Mononuclear cell (primary cell): ENCODE measurements at regions not wholly inside any gene's neighbourhood (a gene's known extent, or its start where the extent isn't known, plus 50 kb on each side); places are given as distances from the start of the nearest gene placed in this dataset.

Experiments used
- H3K27me3 ChIP-seq: 2 replicates; pipeline ENCODE4 v1.6.0; 2011; ENCODE audit warnings: low read length, control low read depth; ENCODE audit not compliant: insufficient read depth
- H3K4me1 ChIP-seq: 2 replicates; pipeline ENCODE4 v1.5.1; 2011; ENCODE audit warnings: mild to moderate bottlenecking, low read length, control low read depth; ENCODE audit not compliant: insufficient read depth
- H3K4me3 ChIP-seq: 2 replicates; pipeline ENCODE4 v1.5.1; 2011; ENCODE audit warnings: mild to moderate bottlenecking, low read length, moderate library complexity
- H3K9me3 ChIP-seq: 2 replicates; pipeline ENCODE4 v1.5.1; 2011; ENCODE audit warnings: low read depth, mild to moderate bottlenecking, control low read depth, low read length

DNA sequence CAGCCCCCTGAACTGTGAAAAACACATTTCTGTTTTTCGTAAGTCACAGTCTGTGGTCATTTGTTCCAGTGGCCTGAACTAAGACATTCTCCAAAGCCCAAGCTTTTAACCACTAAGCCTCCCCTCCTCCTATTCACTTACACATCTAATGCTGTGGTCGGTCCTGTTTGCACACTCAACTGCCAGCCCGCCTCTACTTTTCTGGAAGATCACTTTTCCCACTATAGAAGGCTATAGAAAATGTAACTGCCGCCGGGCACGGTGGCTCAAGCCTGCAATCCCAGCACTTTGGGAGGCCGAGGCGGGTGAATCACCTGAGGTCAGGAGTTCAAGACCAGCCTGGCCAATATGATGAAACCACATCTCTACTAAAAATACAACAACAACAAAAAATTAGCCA lies 524.7 kb upstream of the TMEM132C start:
- H3K9me3 ChIP-seq, result no peaks in the 10 kb centered on the region
- no peak overlapping the region for H3K4me3 ChIP-seq
- no peaks in the 10 kb centered on the region for H3K4me1 ChIP-seq
- no peaks in the 10 kb centered on the region for H3K27me3 ChIP-seq

DNA sequence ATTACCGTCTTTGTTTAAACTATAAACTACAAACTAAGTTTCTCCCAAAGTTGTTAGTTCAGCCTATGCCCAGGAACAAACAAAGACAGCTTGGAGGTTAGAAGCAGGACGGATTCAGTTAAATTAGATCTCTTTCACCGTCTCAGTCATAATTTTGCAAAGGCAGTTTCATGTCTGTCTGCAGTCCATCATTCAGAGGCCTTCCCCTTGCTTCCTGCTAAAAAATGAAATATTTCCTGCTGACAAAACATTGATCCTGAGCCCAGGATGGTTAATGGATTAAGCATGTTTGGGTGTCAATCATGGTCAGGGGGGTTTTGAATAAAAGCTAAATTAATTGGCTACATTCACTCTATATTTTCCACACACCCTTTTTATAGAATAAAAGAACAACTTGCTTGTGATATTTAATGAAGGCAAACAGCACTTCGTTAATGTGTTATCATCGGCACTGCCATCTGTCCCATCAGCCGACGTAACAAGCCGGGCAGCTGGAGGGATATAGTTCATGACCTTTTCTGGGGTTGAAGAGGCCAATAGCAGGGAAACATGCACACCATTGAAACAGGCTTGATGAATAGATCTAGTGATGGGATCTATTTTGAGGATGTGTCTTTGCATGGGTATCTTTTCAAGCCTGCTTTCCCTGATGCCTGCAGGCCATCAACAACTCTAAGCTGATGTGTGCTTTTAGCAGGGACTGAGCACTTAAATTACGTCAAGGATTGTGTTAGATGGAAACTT lies 521.3 kb upstream of the TMEM132C start:
- H3K9me3 ChIP-seq, result no peaks in the 10 kb centered on the region
- no peaks in the 10 kb centered on the region for H3K4me1 ChIP-seq
- no peak overlapping the region for H3K4me3 ChIP-seq
- H3K27me3 ChIP-seq, result no peaks in the 10 kb centered on the region

DNA sequence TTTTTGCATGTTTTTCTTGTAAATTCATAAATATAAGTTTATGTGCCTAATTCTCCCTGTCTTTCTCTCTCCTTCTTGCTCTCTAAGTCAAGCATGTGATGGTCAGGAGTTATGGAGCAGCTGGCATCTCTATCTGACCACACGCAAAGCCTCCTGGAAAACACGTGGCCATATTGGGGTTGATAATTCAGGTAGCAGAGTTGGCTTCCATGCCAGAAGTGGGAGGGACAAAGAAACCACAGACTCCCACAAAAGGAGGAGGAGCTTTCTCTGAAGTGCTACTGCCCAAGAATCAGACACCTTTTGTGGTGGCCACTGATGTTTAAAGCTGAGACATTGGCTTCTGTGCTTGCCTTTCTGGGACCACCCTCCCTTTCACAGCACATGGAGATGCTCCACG lies 517.6 kb upstream of the TMEM132C start:
- H3K9me3 ChIP-seq, result no peaks in the 10 kb centered on the region
- no peaks in the 10 kb centered on the region for H3K27me3 ChIP-seq
- no peak overlapping the region for H3K4me3 ChIP-seq

GRCh38 chr12:127750076-127750840 lies 516.7 kb upstream of the TMEM132C start:
- Histone ChIP-seq H3K27me3 (no peaks in the 10 kb centered on the region), H3K4me1 (no peaks in the 10 kb centered on the region), H3K9me3 (no peaks in the 10 kb centered on the region), H3K4me3 (no peak overlapping the region)

More for the DNA sequence above, 517.6 kb upstream of the TMEM132C start:
- H3K4me1 ChIP-seq, result no peaks in the 10 kb centered on the region

DNA sequence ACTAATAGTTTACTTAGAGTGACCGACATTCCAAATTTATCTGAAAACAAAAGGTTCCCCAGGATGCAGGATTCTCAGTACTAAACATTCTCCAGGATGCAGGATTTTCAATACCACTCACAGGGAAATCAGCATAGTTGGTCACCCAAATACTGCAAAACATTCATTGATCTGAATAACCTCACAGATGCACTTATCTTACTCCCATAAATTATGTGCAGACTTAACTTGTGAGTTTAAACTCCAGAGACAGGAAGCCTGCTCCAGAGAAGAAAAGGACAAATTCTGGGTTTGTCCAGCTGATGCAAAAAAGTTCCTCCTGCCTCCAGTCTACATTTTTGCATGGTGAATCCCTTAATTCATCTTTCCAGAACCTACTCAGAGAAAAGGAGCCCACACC lies 514.2 kb upstream of the TMEM132C start:
- Histone ChIP-seq H3K9me3 (no peaks in the 10 kb centered on the region), H3K4me3 (no peak overlapping the region), H3K4me1 (no peaks in the 10 kb centered on the region), H3K27me3 (no peaks in the 10 kb centered on the region)

- H3K27me3 ChIP-seq, result no peaks in the 10 kb centered on the region
- H3K9me3 ChIP-seq, result no peaks in the 10 kb centered on the region
- no peak overlapping the region for H3K4me3 ChIP-seq
- H3K4me1 ChIP-seq, result no peaks in the 10 kb centered on the region
These were observed 506.6 kb upstream of the TMEM132C start for GRCh38 chr12:127760357-127760756.

DNA sequence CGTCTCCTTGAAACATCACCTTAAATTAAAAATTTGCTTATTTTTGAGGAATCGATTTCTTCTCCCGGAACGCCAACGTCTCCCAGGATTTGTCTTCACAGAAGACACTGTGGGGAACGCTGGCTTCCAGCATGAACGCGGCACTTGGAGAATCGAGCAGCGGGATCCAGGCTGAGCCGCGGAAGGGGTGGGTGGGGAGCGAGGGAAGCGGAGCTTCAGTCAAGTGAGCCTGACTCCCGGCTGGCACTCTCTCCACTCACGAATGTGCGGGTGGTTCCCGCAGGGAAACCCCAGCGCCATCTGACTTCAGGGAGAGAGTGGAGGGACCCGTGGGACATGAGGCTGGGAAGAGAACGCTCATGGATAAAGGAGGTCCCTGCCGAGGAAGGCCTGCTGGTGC lies 506.0 kb upstream of the TMEM132C start:
- no peaks in the 10 kb centered on the region for H3K4me1 ChIP-seq
- no peaks in the 10 kb centered on the region for H3K9me3 ChIP-seq
- H3K4me3 ChIP-seq, result no peak overlapping the region
- no peaks in the 10 kb centered on the region for H3K27me3 ChIP-seq

DNA sequence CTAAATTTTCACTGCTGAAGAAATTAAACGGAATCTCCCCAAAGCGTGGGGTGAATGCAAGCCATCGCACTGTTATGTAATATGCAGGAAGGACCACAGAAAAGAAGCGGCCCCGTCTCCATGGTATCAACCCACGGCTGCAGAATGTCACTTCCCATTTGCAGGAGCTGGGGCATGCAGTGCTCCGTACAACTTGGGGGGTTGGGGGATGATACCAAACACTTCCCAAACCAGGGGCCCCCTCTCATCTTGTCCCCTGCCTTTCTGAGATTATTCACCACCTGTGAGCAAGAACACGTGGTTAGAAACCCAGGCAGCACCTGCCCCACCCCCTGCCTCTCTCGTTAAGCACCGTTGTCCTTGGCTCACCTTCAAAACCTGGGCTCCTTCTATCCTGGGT lies 505.1 kb upstream of the TMEM132C start:
- H3K9me3 ChIP-seq, result no peaks in the 10 kb centered on the region
- H3K4me3 ChIP-seq, result no peak overlapping the region
- H3K27me3 ChIP-seq, result no peaks in the 10 kb centered on the region
- no peaks in the 10 kb centered on the region for H3K4me1 ChIP-seq

GRCh38 chr12:127767656-127768055 lies 499.3 kb upstream of the TMEM132C start:
- Histone ChIP-seq H3K4me3 (no peak overlapping the region), H3K9me3 (no peaks in the 10 kb centered on the region), H3K27me3 (no peaks in the 10 kb centered on the region), H3K4me1 (no peaks in the 10 kb centered on the region)

DNA sequence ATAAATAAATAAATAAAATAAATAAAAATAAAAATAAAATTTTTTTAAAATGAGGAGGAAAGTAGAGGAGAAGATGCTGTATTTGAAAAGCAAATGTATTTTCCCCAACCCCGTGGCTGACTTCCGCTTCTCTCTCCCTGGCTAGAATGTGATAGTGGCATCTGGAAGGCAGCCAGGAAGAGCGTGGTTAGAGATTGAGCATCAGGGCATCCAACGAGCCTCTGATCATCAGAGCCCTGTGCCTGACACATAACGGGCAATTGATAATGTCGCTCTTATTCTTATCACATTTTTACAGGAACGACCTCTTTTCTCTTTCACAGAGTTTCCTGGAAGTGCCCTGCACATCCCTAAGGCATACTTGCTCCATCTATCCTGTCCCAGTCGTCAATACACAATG lies 496.9 kb upstream of the TMEM132C start:
- no peaks in the 10 kb centered on the region for H3K27me3 ChIP-seq
- H3K4me1 ChIP-seq, result no peaks in the 10 kb centered on the region
- H3K4me3 ChIP-seq, result no peak overlapping the region
- no peaks in the 10 kb centered on the region for H3K9me3 ChIP-seq

GRCh38 chr12:127771546-127771945 lies 495.4 kb upstream of the TMEM132C start:
- no peak overlapping the region for H3K4me3 ChIP-seq

GRCh38 chr12:127773520-127773919 lies 493.4 kb upstream of the TMEM132C start:
- Histone ChIP-seq H3K9me3 (no peaks in the 10 kb centered on the region), H3K4me3 (no peak overlapping the region), H3K27me3 (no peaks in the 10 kb centered on the region), H3K4me1 (no peaks in the 10 kb centered on the region)

More at GRCh38 chr12:127771546-127771945, 495.4 kb upstream of the TMEM132C start:
- no peaks in the 10 kb centered on the region for H3K9me3 ChIP-seq
- H3K27me3 ChIP-seq, result no peaks in the 10 kb centered on the region
- no peaks in the 10 kb centered on the region for H3K4me1 ChIP-seq

DNA sequence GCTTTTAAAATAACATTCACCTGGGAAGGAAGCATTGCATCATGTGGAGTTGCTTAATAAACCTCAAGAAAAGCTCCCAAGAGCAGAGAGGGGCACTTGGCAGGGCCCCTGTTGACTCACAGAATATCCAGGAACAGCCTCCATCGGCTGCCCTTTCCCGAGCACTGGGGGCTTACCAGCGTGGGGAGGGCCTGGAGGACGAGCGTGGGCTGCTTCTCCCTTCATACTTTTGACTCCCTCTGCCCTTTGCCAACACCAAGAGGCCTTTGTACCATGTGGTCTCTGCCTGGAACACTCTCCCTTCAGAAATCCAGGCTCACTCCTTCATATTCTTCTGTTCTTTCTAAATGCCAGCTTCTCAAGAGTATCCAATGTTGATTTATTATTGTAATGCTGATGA lies 492.1 kb upstream of the TMEM132C start:
- Histone ChIP-seq H3K9me3 (no peaks in the 10 kb centered on the region), H3K27me3 (no peaks in the 10 kb centered on the region), H3K4me1 (no peaks in the 10 kb centered on the region), H3K4me3 (no peak overlapping the region)

DNA sequence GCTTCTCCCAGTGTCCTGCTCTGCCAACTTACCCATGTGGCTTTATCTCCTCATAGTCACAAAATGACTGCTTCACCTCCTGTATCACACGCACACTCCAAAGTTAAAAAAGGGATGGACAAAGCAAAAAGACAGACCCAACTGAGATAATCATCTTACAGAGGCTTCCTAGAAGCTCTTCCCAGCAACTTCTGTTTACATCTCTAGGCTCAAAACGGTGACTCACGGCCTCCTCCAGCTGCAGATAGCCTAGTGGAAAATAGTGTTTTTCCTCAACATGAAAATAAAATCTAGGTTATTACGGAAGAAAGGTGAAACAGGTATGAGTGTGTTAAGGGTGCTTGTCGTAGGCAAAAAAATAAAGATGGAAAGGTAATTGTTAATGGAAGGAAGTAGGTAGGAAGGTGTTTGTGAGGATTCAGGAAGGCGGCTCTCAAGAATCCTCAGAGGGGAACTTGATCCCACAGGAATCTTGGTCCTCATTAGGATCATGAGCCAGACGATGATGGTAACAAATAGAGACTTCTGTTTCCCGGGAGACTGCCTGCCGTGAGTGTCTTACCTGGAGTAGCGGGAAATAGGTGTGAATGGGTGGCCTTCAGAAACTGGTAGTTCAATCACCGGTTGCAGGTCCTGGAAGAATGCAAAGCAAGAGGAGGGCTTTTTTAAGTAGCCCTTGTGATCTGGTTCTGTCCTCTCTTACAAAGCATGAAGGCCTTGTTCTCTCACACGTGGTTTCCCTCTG lies 487.5 kb upstream of the TMEM132C start:
- Histone ChIP-seq H3K9me3 (no peaks in the 10 kb centered on the region), H3K4me3 (no peak overlapping the region), H3K4me1 (no peaks in the 10 kb centered on the region), H3K27me3 (no peaks in the 10 kb centered on the region)

DNA sequence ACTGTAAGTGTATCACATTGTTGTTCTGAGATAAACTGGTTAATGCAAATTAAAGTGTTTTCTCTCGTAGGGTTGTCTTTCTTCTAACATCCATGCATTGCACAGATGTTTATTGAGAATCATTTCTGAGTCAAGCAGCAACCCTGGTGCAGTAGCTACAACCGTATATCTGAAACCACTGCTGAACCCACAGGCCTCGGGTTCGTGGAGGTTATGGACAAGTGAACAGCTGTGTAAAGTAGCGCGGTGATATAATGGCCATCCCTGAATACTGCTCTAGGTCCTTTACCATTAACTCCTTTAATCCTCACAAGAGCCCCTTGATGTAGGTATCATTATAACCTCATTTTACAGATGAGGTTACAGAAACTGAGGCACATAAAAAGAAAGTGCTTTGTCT lies 486.1 kb upstream of the TMEM132C start:
- no peaks in the 10 kb centered on the region for H3K4me1 ChIP-seq
- H3K27me3 ChIP-seq, result no peaks in the 10 kb centered on the region
- no peaks in the 10 kb centered on the region for H3K9me3 ChIP-seq
- no peak overlapping the region for H3K4me3 ChIP-seq
